Skin of body (tissue), 1 donor: ENCODE measurements at regions not wholly inside any gene's neighbourhood (a gene's known extent, or its start where the extent isn't known, plus 50 kb on each side); places are given as distances from the start of the nearest gene placed in this dataset.

Source experiments
- DNase-seq: peaks from one replicate; lab custom pipeline; 2025; lab: John Stamatoyannopoulos, UW

DNA sequence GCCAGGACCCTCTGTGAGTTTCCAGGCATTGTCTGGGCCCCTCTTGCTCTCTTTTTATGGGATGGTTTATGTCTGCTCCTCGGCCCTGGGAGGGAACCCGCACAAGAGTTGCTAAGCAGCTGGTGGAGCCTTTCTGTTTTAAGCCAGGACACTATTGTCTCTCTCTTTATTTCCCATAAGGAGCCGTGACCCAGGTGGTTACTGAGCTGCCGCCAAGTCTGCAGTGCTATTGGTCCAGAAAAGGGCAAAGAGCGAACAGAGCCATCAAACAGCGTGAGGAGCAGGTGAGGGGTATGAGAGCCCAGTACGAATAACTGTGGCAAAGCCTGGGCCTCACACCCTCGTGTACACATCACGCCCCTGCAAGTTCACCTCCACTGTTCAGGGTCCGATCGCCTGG is 280.2 kb downstream of the SHQ1 start:
- no peak for DNase-seq

DNA sequence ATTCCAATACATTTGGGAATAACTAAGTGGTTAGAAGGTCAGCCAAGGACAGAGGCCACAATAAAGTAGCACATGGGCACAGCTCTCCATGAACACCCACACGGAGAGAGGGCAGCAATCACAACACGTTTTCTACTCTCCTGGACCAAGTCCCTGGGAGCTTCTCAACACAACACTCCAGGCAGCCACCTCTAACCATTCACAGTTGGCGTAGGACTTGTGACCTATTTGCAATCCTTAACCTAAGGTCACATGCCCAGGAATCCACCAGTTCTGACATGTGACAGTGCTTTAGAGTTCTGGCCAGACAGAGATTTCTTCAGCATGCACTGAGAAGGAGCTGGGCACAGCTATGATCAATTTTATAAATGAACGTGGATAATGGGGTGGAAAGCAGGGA is 280.8 kb downstream of the SHQ1 start:
- no peak for DNase-seq

DNA sequence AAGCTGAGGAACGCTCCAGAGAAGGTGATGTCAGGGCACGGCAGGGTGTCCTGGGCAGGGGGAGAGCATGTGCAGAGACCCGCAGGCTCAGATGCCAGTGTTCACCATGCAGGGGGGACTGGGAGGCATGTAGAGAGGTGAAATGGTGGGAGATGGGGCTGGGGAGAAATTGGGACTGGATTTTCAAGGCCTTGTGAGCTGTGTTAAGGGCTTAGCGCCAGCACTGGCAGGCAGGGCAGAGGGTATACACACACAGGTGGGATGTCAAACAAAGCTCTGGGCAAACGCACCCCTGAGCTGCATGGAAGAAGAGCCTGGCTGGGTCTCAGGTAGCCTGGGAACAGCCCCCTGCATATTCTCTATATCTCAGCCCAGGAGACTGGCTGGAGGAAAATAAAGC is 282.7 kb downstream of the SHQ1 start:
- no peak for DNase-seq

DNA sequence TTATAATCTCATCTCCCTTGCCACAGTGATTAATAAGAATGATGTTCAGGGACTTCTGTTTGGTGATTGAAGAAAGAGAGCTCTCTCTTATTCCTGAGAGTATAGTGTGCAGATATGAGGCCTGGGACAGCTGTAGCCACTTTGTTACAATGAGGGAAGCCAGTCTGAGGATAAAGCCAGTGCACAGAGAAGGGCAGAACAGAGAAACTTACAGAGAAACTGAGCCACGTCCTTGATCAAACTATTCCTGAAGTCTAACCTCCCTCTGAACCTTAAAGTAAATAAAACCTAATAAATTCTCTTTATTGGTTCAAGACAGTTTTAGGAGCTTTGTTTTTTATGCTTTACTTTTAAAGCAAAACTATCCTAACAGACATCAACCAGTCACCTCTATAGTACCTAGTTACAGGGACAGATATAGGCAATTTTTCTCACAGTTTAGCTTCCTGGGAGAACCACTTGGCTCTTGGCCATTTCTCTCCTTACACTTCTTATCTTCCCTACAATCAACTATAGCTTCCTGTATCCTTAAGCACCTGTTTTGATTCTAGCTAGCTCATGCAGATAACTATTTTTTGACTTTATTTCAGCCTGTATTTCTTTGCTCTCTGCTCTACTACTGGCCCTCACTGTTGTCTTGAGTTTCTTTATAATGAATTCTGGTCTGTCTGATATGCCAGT is 284.4 kb downstream of the SHQ1 start:
- no peak for DNase-seq

DNA sequence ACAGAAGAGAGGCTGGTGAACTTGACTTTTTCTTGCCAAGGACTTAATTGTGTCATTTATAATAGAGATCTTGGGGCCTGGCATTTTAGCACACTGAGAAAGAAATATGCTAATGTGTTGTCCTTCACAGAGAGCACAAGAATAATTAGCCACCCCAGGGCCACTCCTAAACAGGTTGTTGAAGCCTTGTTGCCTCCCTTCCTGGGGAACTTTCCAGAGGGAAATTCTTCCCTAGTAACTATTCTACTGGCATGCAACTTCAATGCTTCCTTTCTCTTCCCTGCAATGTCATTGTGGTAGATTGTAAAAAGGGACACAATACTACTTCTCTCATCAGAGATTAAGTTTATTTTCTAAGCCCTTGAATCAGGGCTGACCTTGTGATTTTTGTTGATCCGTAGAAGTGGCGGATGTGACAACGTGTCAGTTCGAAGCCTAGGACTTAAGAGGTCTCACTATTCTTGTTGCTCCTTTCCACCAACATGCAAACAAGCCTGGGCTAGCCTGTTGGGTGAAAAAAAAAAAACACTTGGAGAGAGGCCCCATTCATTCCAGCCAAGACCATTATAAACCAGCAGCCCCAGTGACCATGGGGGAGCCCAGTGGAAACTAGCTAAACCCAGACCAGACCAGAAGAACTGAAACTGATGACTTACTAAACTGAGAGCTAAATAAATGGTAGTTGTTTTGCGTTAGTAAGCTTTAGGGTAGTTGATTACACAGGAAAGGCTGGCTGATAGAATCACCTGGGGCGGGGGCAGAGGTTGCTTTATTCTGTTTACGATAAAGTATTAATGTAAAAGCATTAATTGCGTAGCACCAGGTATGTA is 287.2 kb downstream of the SHQ1 start:
- DNase-seq, result no peak

DNA sequence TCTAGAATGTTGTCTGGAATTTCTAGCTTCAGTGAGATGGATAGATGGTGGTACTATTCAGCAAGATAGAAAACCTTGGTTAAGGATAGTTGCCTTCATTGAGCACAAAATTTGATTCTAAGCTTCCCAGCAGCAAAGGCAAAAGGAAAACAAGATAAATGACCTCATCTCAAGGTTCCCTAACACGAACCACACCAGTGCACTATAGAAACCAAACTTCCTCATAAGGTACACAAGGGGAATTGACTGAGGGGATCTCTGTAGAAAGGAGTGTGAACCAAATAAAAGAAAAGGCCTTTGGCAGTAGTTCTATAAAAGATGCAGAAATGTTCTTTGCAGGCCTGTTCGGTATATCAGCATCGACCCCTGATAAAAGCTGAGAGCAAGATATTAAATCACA is 288.9 kb downstream of the SHQ1 start:
- no peak for DNase-seq

- no peak for DNase-seq
These were observed 290.2 kb downstream of the SHQ1 start for GRCh38 chr3:72558001-72558400.

- DNase-seq, result no peak
These were observed 292.5 kb downstream of the SHQ1 start for GRCh38 chr3:72555714-72556113.

DNA sequence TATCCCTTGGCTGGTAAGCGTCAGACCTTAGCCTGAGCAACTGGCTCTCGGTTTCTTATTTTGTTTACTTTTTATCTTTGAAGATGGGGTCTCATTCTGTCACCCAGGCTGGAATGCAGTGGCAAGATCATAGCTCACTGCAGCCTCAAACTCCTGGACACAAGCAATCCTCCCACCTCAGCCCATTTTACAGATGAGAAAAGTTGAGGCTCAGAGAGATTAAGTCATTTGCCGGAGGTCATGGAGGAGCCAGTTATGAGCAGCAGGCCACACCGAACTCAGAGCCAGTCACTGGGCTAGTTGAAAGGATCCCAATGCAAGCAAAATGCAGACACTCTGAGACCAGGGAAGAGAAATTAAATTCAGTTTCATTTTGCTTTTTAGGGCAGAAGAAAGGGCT is 293.6 kb downstream of the SHQ1 start:
- no peak for DNase-seq

DNA sequence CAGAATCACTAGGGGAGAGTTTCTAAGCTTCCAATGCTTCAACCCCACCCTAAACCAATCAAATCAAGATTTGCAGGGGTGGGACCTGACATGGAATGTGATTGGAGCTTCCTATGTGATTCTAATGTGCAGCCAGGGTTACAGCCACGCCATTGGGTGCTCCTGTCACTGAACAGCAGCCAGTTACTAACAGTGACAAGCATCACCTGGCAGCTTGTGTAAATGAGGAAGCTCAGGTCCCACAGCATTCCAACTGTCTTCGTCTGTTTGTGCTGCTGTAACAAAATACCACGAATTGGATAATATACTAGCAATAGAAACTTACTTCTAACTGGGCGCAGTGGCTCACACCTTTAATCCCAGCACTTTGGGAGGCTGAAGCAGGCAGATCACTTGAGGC is 294.9 kb downstream of the SHQ1 start:
- DNase-seq, result no peak

GRCh38 chr3:72550582-72551262 is 297.5 kb downstream of the SHQ1 start:
- DNase-seq, result no peak

- no peak for DNase-seq
These were observed 298.3 kb downstream of the SHQ1 start for GRCh38 chr3:72549761-72550581.

DNA sequence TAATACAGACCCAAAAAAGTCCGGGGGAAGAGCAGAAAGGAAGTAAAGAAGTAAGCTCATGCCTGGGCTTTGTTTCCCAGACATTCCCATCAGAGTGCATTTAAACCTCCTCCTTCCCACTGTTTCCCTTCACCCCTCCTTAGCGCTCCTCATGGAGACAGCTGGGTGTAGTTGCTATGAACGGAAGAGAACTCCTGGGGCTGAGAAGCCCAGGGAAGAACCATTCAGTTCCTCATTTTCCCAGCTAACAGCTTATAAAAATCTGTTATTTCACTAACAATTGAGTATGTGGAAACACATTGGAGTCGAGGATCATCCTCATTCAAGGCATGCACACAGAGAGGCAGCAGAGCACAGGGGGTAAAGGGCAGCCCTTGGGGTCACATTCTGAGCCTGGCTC is 299.3 kb downstream of the SHQ1 start:
- DNase-seq, result no peak

GRCh38 chr3:72548461-72548860 is 299.8 kb downstream of the SHQ1 start:
- DNase-seq, result no peak

DNA sequence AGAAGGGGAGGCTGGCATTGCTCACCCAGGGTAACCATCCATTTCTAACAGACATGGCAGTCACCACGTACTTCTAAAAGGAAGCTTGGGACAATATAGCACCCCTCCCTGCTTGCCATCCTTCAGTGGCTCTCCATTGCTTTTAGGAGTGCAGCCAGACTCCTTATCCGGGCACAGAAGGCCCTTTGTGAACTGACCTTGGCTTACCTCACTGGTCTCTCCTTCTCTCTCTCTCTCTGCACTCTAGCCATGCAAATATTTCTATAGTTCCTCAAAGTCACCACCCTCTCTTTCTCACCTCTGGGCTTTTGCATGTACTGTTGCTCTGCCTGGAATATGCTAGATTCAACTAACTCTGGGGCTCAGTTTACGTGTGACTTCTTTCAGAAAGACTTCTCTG is 301.1 kb downstream of the SHQ1 start:
- no peak for DNase-seq

DNA sequence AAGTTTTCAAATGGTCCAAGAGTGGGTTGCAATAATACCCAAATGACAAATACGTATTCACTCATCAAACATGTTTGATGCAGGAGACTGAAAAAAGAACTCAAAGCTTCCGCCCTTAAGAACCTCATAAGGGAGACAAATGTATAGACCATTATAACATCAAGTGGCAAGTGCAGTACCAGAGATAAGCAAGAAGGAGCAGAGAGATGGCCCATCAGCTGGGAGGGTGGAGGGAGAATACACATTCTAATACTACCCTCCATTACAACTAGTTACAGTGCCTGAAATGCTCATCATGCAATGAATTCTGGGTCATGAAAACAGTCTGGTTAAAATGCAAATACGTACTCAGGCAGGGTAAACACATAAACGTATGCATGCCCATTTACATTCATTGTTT is 304.0 kb downstream of the SHQ1 start:
- no peak for DNase-seq

GRCh38 chr3:72543246-72543645 is 305.0 kb downstream of the SHQ1 start:
- DNase-seq, result no peak

DNA sequence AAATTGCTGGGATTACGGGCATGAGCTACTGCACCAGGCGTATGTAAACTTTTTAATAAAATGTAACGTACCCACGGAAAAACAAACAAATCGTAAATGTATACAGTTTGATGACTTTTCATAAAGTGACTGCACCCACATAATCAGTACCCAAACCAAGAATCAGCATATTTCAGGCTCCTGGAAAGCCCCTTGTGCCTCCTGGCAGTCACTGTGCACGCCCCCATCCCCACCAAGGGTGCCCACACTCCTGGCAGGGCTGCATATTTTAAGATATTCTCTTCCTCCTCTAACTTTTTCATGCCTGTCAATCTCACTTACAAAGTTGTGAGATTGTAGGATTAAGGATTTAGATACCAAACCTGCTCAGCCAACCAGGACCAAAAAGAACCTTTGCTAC is 305.5 kb downstream of the SHQ1 start:
- no peak for DNase-seq

DNA sequence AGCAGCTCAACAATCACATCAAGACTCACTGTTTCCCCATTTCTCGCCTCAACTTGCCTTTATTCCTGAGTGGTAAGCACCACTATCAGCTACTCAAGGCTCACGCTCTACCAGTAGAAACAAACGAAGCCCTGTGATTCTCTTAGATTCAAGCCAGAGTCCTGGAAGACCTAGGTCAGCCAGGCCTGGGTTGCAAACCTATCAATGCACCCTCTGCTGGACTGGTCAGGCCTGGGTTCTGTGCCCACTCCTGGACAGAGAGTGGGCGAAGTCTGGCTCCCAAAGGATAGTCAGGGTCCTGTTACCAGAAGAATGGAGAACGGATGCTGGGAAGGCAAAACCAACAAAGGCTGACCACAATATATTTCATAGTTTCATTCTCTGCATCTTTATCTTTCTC is 308.4 kb downstream of the SHQ1 start:
- DNase-seq, result no peak

- DNase-seq, result no peak
These were observed 310.0 kb downstream of the SHQ1 start for GRCh38 chr3:72538070-72538745.

DNA sequence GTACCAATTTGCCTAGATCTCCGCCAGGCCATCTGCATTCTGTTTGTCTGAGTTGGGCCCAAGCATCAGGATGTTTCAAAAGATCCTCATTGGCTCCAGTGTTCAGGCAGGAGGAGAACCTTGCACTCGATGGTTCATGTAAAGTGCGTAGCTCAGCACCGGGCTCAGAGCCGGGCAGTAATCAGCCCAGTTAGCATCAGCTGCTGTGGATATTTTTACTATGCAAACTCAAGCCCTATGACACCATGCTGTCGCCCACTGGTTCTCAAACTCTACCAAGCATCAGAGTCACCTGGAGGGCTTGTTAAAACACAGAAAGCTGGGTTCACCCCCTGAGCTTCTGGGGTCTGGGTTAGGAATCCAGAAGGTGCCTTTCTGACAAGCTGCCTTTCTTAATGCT is 310.8 kb downstream of the SHQ1 start:
- no peak for DNase-seq
